ENCODE measurements at regions not wholly inside any gene's neighbourhood (a gene's known extent, or its start where the extent isn't known, plus 50 kb on each side); places are given as distances from the start of the nearest gene placed in this dataset.

GRCh38 chr6:167668019-167668753 lies 158.5 kb upstream of the AFDN start (continued):
- TF ChIP-seq RFXAP (CRISPR knock-in tag; IDR thresholded peaks at IDR 0.05; ENCODE audit: borderline replicate concordance) (peak; percentile 89), ZNF281 (CRISPR knock-in tag; IDR thresholded peaks at IDR 0.05; ENCODE audit: borderline replicate concordance) (peak; percentile 75; the same call in 1 of the 2 replicates), NKX3-1 (CRISPR knock-in tag; IDR thresholded peaks at IDR 0.05) (0 out of 2 replicates have a peak, but pooled peaks have one; percentile 21), MNT (IDR thresholded peaks at IDR 0.05) (peak; percentile 98), ZNF549 (CRISPR knock-in tag; IDR thresholded peaks at IDR 0.05) (0 out of 2 replicates have a peak, but pooled peaks have one; percentile 32), KDM1A (CRISPR knock-in tag; IDR thresholded peaks at IDR 0.05) (peak; percentile 70), EHMT2 (IDR thresholded peaks at IDR 0.05; ENCODE audit: borderline replicate concordance, low read depth, low read length) (no peak; the same call in 1 of the 2 replicates), ZNF496 (CRISPR knock-in tag; IDR thresholded peaks at IDR 0.05; ENCODE audit: insufficient replicate concordance) (no peak), HMG20B (CRISPR knock-in tag; conservative IDR thresholded peaks at IDR 0.05) (peak; percentile 73; the same call in 1 of the 2 replicates), KAT2B (IDR thresholded peaks at IDR 0.05; ENCODE audit: borderline replicate concordance, low read depth, low read length) (no peak), ZNF550 (CRISPR knock-in tag; IDR thresholded peaks at IDR 0.05; ENCODE audit: borderline replicate concordance) (no peak), PATZ1 (CRISPR knock-in tag; IDR thresholded peaks at IDR 0.05) (peak; percentile 85), KLF13 (CRISPR knock-in tag; IDR thresholded peaks at IDR 0.05) (no peak), TBL1XR1 (IDR thresholded peaks at IDR 0.05; ENCODE audit: borderline replicate concordance, low read length, partially characterized antibody) (peak; percentile 73), GPN1 (CRISPR knock-in tag; IDR thresholded peaks at IDR 0.05; ENCODE audit: borderline replicate concordance) (no peak), SRSF4 (IDR thresholded peaks at IDR 0.05; ENCODE audit: low read depth, low read length, poor library complexity, severe bottlenecking) (no peak), DNMT3B (CRISPR knock-in tag; conservative IDR thresholded peaks at IDR 0.05) (no peak; the same call in 1 of the 2 replicates), RBM22 (optimal IDR thresholded peaks at IDR 0.05; ENCODE audit: low read length) (no peak), HDAC2 (CRISPR knock-in tag; IDR thresholded peaks at IDR 0.05) (peak; percentile 97), ZBTB33 (CRISPR knock-in tag; IDR thresholded peaks at IDR 0.05) (peak; percentile 53), GZF1 (CRISPR knock-in tag; IDR thresholded peaks at IDR 0.05) (peak; percentile 90), HOXA5 (CRISPR knock-in tag; IDR thresholded peaks at IDR 0.05) (no peak; the same call in 1 of the 2 replicates)
